ENCODE measurements at regions not wholly inside any gene's neighbourhood (a gene's known extent, or its start where the extent isn't known, plus 50 kb on each side); places are given as distances from the start of the nearest gene placed in this dataset.

- DNase-seq (ENCODE audit: low read depth) (no peak), FAIRE-seq (no peak)
- Histone ChIP-seq H3K9ac (ENCODE audit: low read length) (no peak overlapping the region), H3K36me3 (ENCODE audit: insufficient read depth, low read length) (no peaks in the 10 kb centered on the region), H3K79me2 (ENCODE audit: insufficient read depth, low read length) (no peaks in the 10 kb centered on the region), H3K27me3 (ENCODE audit: insufficient read depth, low read length) (no peaks in the 10 kb centered on the region), H3K27ac (ENCODE audit: low read depth, low read length) (no peak overlapping the region), H3K4me1 (ENCODE audit: insufficient read depth, low read length) (peaks cover 15% of the 10 kb centered on the region), H2AFZ (ENCODE audit: low read depth, low read length) (no peak overlapping the region), H4K20me1 (ENCODE audit: insufficient read depth, low read length) (no peaks in the 10 kb centered on the region), H3K4me2 (ENCODE audit: low read length) (no peak overlapping the region), H3K4me3 (ENCODE audit: insufficient read depth, low read depth, low read length) (no peak overlapping the region), H3K9me3 (ENCODE audit: insufficient read depth, low read depth, low read length) (no peaks in the 10 kb centered on the region)
- Mint-ChIP-seq H3K36me3 (ENCODE audit: low read depth, unreplicated experiment) (no peaks in the 10 kb centered on the region), H3K9me3 (ENCODE audit: unreplicated experiment) (no peaks in the 10 kb centered on the region), H3K27me3 (ENCODE audit: low read depth, unreplicated experiment) (peaks cover 4% of the 10 kb centered on the region), H3K4me1 (ENCODE audit: low read depth, unreplicated experiment) (peaks cover 13% of the 10 kb centered on the region), H3K27ac (ENCODE audit: unreplicated experiment) (no peak overlapping the region), H3K4me3 (ENCODE audit: unreplicated experiment) (no peak overlapping the region)
- TF ChIP-seq EZH2 (IDR thresholded peaks at IDR 0.05; ENCODE audit: insufficient read depth, low read length), result no peak
- TF ChIP-seq, protein P1, sequence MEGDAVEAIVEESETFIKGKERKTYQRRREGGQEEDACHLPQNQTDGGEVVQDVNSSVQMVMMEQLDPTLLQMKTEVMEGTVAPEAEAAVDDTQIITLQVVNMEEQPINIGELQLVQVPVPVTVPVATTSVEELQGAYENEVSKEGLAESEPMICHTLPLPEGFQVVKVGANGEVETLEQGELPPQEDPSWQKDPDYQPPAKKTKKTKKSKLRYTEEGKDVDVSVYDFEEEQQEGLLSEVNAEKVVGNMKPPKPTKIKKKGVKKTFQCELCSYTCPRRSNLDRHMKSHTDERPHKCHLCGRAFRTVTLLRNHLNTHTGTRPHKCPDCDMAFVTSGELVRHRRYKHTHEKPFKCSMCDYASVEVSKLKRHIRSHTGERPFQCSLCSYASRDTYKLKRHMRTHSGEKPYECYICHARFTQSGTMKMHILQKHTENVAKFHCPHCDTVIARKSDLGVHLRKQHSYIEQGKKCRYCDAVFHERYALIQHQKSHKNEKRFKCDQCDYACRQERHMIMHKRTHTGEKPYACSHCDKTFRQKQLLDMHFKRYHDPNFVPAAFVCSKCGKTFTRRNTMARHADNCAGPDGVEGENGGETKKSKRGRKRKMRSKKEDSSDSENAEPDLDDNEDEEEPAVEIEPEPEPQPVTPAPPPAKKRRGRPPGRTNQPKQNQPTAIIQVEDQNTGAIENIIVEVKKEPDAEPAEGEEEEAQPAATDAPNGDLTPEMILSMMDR (IDR thresholded peaks at IDR 0.05; ENCODE audit: insufficient read depth, low read depth, low read length), result no peak
Observed at GRCh38 chr18:76567835-76568445, 72.9 kb upstream of the ZNF516 start.

DNA sequence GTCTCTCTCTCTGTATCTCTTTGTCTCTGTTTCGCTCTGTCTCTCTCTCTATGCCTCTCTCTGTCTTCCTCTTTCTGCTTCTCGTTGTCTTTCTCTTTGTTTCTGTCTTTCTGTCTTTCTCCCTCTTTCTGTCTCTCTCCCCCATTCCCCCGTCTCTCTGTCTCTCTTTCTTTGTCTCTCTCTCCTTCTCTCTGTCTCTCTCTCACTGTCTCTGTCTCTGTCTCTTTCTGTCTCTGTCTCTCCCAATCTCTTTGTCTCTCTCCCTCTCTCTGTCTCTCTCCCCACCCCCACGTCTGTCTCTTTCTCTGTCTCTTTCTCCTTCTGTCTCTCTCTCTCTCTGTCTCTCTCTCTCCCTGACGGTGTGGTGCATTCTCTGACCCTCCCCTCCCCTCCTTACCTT is 71.9 kb upstream of the ZNF516 start:
- Histone ChIP-seq H3K9me3 (ENCODE audit: insufficient read depth, low read depth, low read length) (no peaks in the 10 kb centered on the region), H3K4me1 (ENCODE audit: insufficient read depth, low read length) (peaks cover 15% of the 10 kb centered on the region), H3K27me3 (ENCODE audit: insufficient read depth, low read length) (no peaks in the 10 kb centered on the region), H4K20me1 (ENCODE audit: insufficient read depth, low read length) (no peaks in the 10 kb centered on the region), H3K4me3 (ENCODE audit: insufficient read depth, low read depth, low read length) (no peak overlapping the region), H3K36me3 (ENCODE audit: insufficient read depth, low read length) (no peaks in the 10 kb centered on the region), H3K27ac (ENCODE audit: low read depth, low read length) (no peak overlapping the region), H3K4me2 (ENCODE audit: low read length) (no peak overlapping the region), H3K9ac (ENCODE audit: low read length) (no peak overlapping the region), H3K79me2 (ENCODE audit: insufficient read depth, low read length) (no peaks in the 10 kb centered on the region), H2AFZ (ENCODE audit: low read depth, low read length) (no peak overlapping the region)
- Mint-ChIP-seq H3K4me3 (ENCODE audit: unreplicated experiment) (no peak overlapping the region), H3K4me1 (ENCODE audit: low read depth, unreplicated experiment) (peaks cover 11% of the 10 kb centered on the region), H3K27me3 (ENCODE audit: low read depth, unreplicated experiment) (peaks cover 4% of the 10 kb centered on the region), H3K9me3 (ENCODE audit: unreplicated experiment) (no peaks in the 10 kb centered on the region), H3K36me3 (ENCODE audit: low read depth, unreplicated experiment) (no peaks in the 10 kb centered on the region), H3K27ac (ENCODE audit: unreplicated experiment) (no peak overlapping the region)
- no peak for DNase-seq (ENCODE audit: low read depth)
- FAIRE-seq, result no peak
- TF ChIP-seq, protein P1 (IDR thresholded peaks at IDR 0.05; ENCODE audit: insufficient read depth, low read depth, low read length), result no peak

All from astrocyte (in vitro differentiated cells and primary cell).